SK-N-MC (cell line): ENCODE measurements at regions not wholly inside any gene's neighbourhood (a gene's known extent, or its start where the extent isn't known, plus 50 kb on each side); places are given as distances from the start of the nearest gene placed in this dataset.

ENCODE experiments used
- EZH2 ChIP-seq: fragments of 200-600 bp; sonication (generic); IDR thresholded peaks from one replicate; pipeline ENCODE4 v1.6.1; 2017; ENCODE audit warnings: antibody characterized with exemption
- FOXP2 ChIP-seq: optimal IDR thresholded peaks from 2 replicates; pipeline ENCODE3; 2011; ENCODE audit warnings: mild to moderate bottlenecking, moderate library complexity; ENCODE audit not compliant: insufficient read depth; ENCODE audit errors: extremely low read length, control extremely low read depth
- POLR2AphosphoS5 ChIP-seq: IDR thresholded peaks from 2 replicates; pipeline ENCODE4 v1.6.1; 2012; ENCODE audit warnings: mild to moderate bottlenecking, low read depth, low read length, borderline replicate concordance

- no peak for TF ChIP-seq EZH2
- TF ChIP-seq POLR2AphosphoS5 = no peak
- TF ChIP-seq FOXP2 = no peak
Measured at GRCh38 chr11:21969841-21970240, 223.0 kb upstream of the ANO5 start.
